Right lobe of liver (tissue), 4 donors: ENCODE measurements at regions not wholly inside any gene's neighbourhood (a gene's known extent, or its start where the extent isn't known, plus 50 kb on each side); places are given as distances from the start of the nearest gene placed in this dataset.

Experiments used
- CTCF ChIP-seq, 4 donors: fragments of 200-600 bp in 3 of 4; fragments of 450-650 bp in 1 of 4; IDR thresholded peaks; one replicate each; pipeline versions ENCODE4 v1.5.1 to v1.8.0; 2016 to 2022; ENCODE audit warnings: antibody characterized with exemption in 4 of 4, mild to moderate bottlenecking in 2 of 4
- POLR2A ChIP-seq: fragments of 450-650 bp; IDR thresholded peaks from one replicate; pipeline ENCODE4 v1.6.1; 2017; ENCODE audit warnings: antibody characterized with exemption, mild to moderate bottlenecking
- donor health status: DM: no; HTN: no; CAD: no.
- donor health status: DM: no; HTN: no; CAD: no.
- donor health status: DM: no; HTN: yes; CAD: no.

- no peak for TF ChIP-seq CTCF (IDR thresholded peaks at IDR 0.05)
- TF ChIP-seq POLR2A = no peak
These were observed 319.3 kb downstream of the RFC3 start for GRCh38 chr13:34137200-34137599.
